BJ (cell line): ENCODE measurements at regions not wholly inside any gene's neighbourhood (a gene's known extent, or its start where the extent isn't known, plus 50 kb on each side); places are given as distances from the start of the nearest gene placed in this dataset. TPM values are rescaled to one million over a fixed set of nuclear protein-coding genes. Genes with fewer than 3 reads are reported as not detected.

Experiments
- CTCF ChIA-PET: fragments of 350-600 bp; formaldehyde crosslinking; extraction: SDS; loops from one replicate; lab custom pipeline; 2021; ENCODE audit warnings: antibody characterized with exemption, inconsistent platforms; lab: Yijun Ruan, JAX
- POLR2A ChIA-PET: fragments of 300-600 bp; sonication (Branson Sonifier 250); formaldehyde crosslinking; extraction: SDS; loops from one replicate; lab custom pipeline; 2021; ENCODE audit warnings: antibody characterized with exemption; lab: Charles Lee
- DNase-seq: peaks from one replicate; pipeline ENCODE4 v3.0.0-alpha.2; 2011; ENCODE audit warnings: low read depth
- H3K27me3 ChIP-seq: 2 replicates; pipeline ENCODE4 v1.6.0; 2011; ENCODE audit warnings: low read length; ENCODE audit not compliant: control insufficient read depth, insufficient read depth
- H3K36me3 ChIP-seq: 2 replicates; pipeline ENCODE4 v1.5.1; 2011; ENCODE audit warnings: low read length; ENCODE audit not compliant: control insufficient read depth, insufficient read depth
- H3K4me3 ChIP-seq: 2 replicates; pipeline ENCODE4 v1.5.1; 2011; ENCODE audit warnings: low read depth, mild to moderate bottlenecking, control low read depth, low read length
- small RNA-seq: library from RNA; depleted of rRNA; stranded (forward); fragments of <200 nt; gene quantifications from one replicate; pipeline ENCODE3, GENCODE V24; 2012; ENCODE audit warnings: low replicate concordance, low read depth; ENCODE audit not compliant: insufficient read length
- TF ChIP-seq, protein P1 (sequence below): IDR thresholded peaks from 2 replicates; pipeline ENCODE4 v1.5.1; 2011; ENCODE audit warnings: low read depth, mild to moderate bottlenecking, control low read depth, inconsistent platforms, low read length, moderate library complexity; ENCODE audit not compliant: insufficient read depth

GRCh38 chr9:72415948-72416347 lies 50.9 kb upstream of the ZFAND5 start:
- TF ChIP-seq, protein P1, sequence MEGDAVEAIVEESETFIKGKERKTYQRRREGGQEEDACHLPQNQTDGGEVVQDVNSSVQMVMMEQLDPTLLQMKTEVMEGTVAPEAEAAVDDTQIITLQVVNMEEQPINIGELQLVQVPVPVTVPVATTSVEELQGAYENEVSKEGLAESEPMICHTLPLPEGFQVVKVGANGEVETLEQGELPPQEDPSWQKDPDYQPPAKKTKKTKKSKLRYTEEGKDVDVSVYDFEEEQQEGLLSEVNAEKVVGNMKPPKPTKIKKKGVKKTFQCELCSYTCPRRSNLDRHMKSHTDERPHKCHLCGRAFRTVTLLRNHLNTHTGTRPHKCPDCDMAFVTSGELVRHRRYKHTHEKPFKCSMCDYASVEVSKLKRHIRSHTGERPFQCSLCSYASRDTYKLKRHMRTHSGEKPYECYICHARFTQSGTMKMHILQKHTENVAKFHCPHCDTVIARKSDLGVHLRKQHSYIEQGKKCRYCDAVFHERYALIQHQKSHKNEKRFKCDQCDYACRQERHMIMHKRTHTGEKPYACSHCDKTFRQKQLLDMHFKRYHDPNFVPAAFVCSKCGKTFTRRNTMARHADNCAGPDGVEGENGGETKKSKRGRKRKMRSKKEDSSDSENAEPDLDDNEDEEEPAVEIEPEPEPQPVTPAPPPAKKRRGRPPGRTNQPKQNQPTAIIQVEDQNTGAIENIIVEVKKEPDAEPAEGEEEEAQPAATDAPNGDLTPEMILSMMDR = no peak
- ChIA-PET CTCF (no interaction called here), POLR2A (no interaction called here)
- Histone ChIP-seq H3K4me3 (no peak overlapping the region), H3K36me3 (no peaks in the 10 kb centered on the region), H3K27me3 (no peaks in the 10 kb centered on the region)
- no peak for DNase-seq

- CTCF ChIA-PET = no interaction called here
Observed at GRCh38 chr9:72415163-72415562, 50.2 kb upstream of the ZFAND5 start.

More at GRCh38 chr9:72415163-72415562, 50.2 kb upstream of the ZFAND5 start:
- Histone ChIP-seq H3K4me3 (no peak overlapping the region), H3K36me3 (no peaks in the 10 kb centered on the region), H3K27me3 (no peaks in the 10 kb centered on the region)
- TF ChIP-seq, protein P1 = no peak
- POLR2A ChIA-PET = no interaction called here
- DNase-seq = no peak

Small RNAs in the stretch of these regions (small RNA-seq; reads per million reads assigned to genes)
- not detected for gene AL445646.1
